Right lobe of liver (tissue), 4 donors: ENCODE measurements at regions not wholly inside any gene's neighbourhood (a gene's known extent, or its start where the extent isn't known, plus 50 kb on each side); places are given as distances from the start of the nearest gene placed in this dataset.

Experiments
- POLR2A ChIP-seq: fragments of 450-650 bp; IDR thresholded peaks from one replicate; pipeline ENCODE4 v1.6.1; 2017; ENCODE audit warnings: antibody characterized with exemption, mild to moderate bottlenecking
- TF ChIP-seq, protein P1 (sequence below), 4 donors: fragments of 200-600 bp in 3 of 4; fragments of 450-650 bp in 1 of 4; IDR thresholded peaks; one replicate each; pipeline versions ENCODE4 v1.5.1 to v1.8.0; 2016 to 2022; ENCODE audit warnings: antibody characterized with exemption in 4 of 4, mild to moderate bottlenecking in 2 of 4
- donor health status: DM: no; HTN: no; CAD: no.
- donor health status: DM: no; HTN: no; CAD: no.
- donor health status: DM: no; HTN: yes; CAD: no.

DNA sequence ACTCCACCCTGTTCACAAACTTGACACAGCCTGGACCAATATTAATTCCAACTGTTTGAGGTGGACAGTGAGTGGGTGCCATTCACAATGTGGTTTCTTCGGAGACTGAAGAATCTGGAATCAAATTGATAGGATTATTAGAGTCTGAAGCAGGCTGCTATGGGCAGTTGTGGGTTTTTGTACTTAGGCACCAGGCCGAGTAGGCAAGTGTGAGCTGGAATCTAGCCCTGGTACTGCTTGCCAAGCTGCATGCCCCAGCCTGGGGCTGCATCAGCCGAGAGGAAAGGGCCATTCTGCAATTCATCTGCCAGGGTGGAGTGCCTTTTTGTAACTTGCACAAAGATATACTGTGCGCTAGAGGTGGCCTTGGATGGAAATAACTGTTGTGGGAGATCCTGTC lies 654.7 kb upstream of the FANCL start:
- TF ChIP-seq, protein P1, sequence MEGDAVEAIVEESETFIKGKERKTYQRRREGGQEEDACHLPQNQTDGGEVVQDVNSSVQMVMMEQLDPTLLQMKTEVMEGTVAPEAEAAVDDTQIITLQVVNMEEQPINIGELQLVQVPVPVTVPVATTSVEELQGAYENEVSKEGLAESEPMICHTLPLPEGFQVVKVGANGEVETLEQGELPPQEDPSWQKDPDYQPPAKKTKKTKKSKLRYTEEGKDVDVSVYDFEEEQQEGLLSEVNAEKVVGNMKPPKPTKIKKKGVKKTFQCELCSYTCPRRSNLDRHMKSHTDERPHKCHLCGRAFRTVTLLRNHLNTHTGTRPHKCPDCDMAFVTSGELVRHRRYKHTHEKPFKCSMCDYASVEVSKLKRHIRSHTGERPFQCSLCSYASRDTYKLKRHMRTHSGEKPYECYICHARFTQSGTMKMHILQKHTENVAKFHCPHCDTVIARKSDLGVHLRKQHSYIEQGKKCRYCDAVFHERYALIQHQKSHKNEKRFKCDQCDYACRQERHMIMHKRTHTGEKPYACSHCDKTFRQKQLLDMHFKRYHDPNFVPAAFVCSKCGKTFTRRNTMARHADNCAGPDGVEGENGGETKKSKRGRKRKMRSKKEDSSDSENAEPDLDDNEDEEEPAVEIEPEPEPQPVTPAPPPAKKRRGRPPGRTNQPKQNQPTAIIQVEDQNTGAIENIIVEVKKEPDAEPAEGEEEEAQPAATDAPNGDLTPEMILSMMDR (IDR thresholded peaks at IDR 0.05): no peak
- no peak for TF ChIP-seq POLR2A
